ENCODE measurements at regions not wholly inside any gene's neighbourhood (a gene's known extent, or its start where the extent isn't known, plus 50 kb on each side); places are given as distances from the start of the nearest gene placed in this dataset.

GRCh38 chr18:64405161-64405560, 256.3 kb upstream of the LINC00305 start:
- Histone ChIP-seq H3K36me3 (ENCODE audit: control insufficient read depth, insufficient read depth, low read length) (no peaks in the 10 kb centered on the region), H3K9me3 (replicated peaks; ENCODE audit: control insufficient read depth, insufficient read depth, low read depth, low read length) (no peaks in the 10 kb centered on the region), H3K4me2 (ENCODE audit: insufficient read depth, low read length) (no peak overlapping the region), H3K4me1 (replicated peaks in 1 of 2; ENCODE audit: control insufficient read depth in 2 of 2, insufficient read depth in 2 of 2, low read length in 2 of 2) (no peaks in the 10 kb centered on the region), H2AFZ (ENCODE audit: low read depth, low read length) (no peak overlapping the region), H3K9ac (ENCODE audit: insufficient read depth in 1 of 2, low read depth in 2 of 2, low read length in 2 of 2) (no peak overlapping the region), H3K4me3 (no peak overlapping the region), H4K20me1 (replicated peaks; ENCODE audit: control insufficient read depth, insufficient read depth, low read length) (no peaks in the 10 kb centered on the region), H3K9me1 (ENCODE audit: control insufficient read depth, insufficient read depth, low read length) (no peaks in the 10 kb centered on the region), H3K27ac (ENCODE audit: extremely low read depth, low read depth, low read length) (no peak overlapping the region), H3K27me3 (ENCODE audit: control insufficient read depth in 2 of 2, insufficient read depth in 2 of 2, low read length in 2 of 2) (no peaks in the 10 kb centered on the region), H3K79me2 (ENCODE audit: control insufficient read depth, insufficient read depth, low read length) (no peaks in the 10 kb centered on the region)
- no peak for FAIRE-seq
- DNase-seq (ENCODE audit: extremely low read depth in 1 of 4, low spot score in 3 of 4): no peak
- in situ Hi-C loops (cut with MboI) (no loop called here), intact Hi-C loops (cut with micrococcal nuclease) (no loop called here)
- ATAC-seq: no peak
- 0% methylated on average over 4 of the region's 4 CpGs for WGBS (ENCODE audit: insufficient coverage, low coverage, missing lambda C conversion rate)
- POLR2A ChIA-PET: no interaction called here
- CTCF ChIA-PET (ENCODE audit: low intra/inter-chr PET ratio): no interaction called here
- BruUV-seq (replicated peaks): no TSS peak
- TF ChIP-seq PRMT5 (CRISPR knock-in tag; IDR thresholded peaks at IDR 0.05) (no peak), SREBF1 (IDR thresholded peaks at IDR 0.05; ENCODE audit: borderline replicate concordance, low read depth, low read length) (no peak), ZNF175 (CRISPR knock-in tag; IDR thresholded peaks at IDR 0.05; ENCODE audit: low read depth) (no peak), HNRNPK (IDR thresholded peaks at IDR 0.05; ENCODE audit: low read depth, low read length, poor library complexity, severe bottlenecking) (no peak), ILF3 (IDR thresholded peaks at IDR 0.05; ENCODE audit: borderline replicate concordance) (no peak), ZNF280A (IDR thresholded peaks at IDR 0.05; ENCODE audit: low read depth, partially characterized antibody) (no peak), NCOA1 (IDR thresholded peaks at IDR 0.05; ENCODE audit: low read depth) (no peak), SIN3B (IDR thresholded peaks at IDR 0.05; ENCODE audit: low read depth) (no peak), HDGF (IDR thresholded peaks at IDR 0.05) (no peak), CBX5 (IDR thresholded peaks at IDR 0.05; ENCODE audit: borderline replicate concordance, low read depth) (no peak), CUX1 (CRISPR knock-in tag; IDR thresholded peaks at IDR 0.05) (no peak), SREBF2 (CRISPR knock-in tag; IDR thresholded peaks at IDR 0.05) (no peak), ELF4 (CRISPR knock-in tag; IDR thresholded peaks at IDR 0.05) (no peak), ARID3A (IDR thresholded peaks at IDR 0.05; ENCODE audit: borderline replicate concordance, low read depth, low read length) (no peak), RCOR1 (IDR thresholded peaks at IDR 0.05; ENCODE audit: borderline replicate concordance in 1 of 2, low read depth in 2 of 2, low read length in 2 of 2) (no peak), OTX1 (CRISPR knock-in tag; IDR thresholded peaks at IDR 0.05) (no peak), CHCHD3 (CRISPR knock-in tag; IDR thresholded peaks at IDR 0.05) (no peak)

All from K562 (cell line).